Activated B cell treated with CpG ODN at 0.5 μM for 24 hours (primary cell): ENCODE measurements at regions not wholly inside any gene's neighbourhood (a gene's known extent, or its start where the extent isn't known, plus 50 kb on each side); places are given as distances from the start of the nearest gene placed in this dataset.

ENCODE experiments used
- ATAC-seq: fragments of 200-7000 bp; cut with Tn5 transposase; one replicate; pipeline ENCODE4 v1.10.0; 2021; ENCODE audit warnings: low read depth, mild to moderate bottlenecking, moderate library complexity
- CTCF ChIA-PET: fragments of 350-600 bp; sonication (Branson Sonifier 250); formaldehyde crosslinking; loops from one replicate; lab custom pipeline; 2021; ENCODE audit warnings: antibody characterized with exemption; lab: Charles Lee
- POLR2A ChIA-PET: fragments of 350-600 bp; sonication (Branson Sonifier 250); formaldehyde crosslinking; loops from one replicate; lab custom pipeline; 2021; ENCODE audit warnings: antibody characterized with exemption; lab: Charles Lee
- DNase-seq: peaks from one replicate; pipeline ENCODE4 v3.0.0; 2022
- H3K27ac Mint-ChIP-seq: one replicate; pipeline ENCODE4 v1.8.0; 2020; ENCODE audit warnings: mixed read lengths
- H3K27me3 Mint-ChIP-seq: one replicate; pipeline ENCODE4 v1.8.0; 2021; ENCODE audit warnings: mixed read lengths
- H3K36me3 Mint-ChIP-seq: one replicate; pipeline ENCODE4 v1.8.0; 2021; ENCODE audit warnings: low read depth, mixed read lengths
- H3K4me1 Mint-ChIP-seq: one replicate; pipeline ENCODE4 v1.8.0; 2021; ENCODE audit warnings: mixed read lengths
- H3K4me3 Mint-ChIP-seq: one replicate; pipeline ENCODE4 v1.8.0; 2020; ENCODE audit warnings: mild to moderate bottlenecking, mixed read lengths
- H3K9me3 Mint-ChIP-seq: one replicate; pipeline ENCODE4 v1.8.0; 2020; ENCODE audit warnings: mixed read lengths
- CTCF ChIP-seq: fragments of 200-600 bp; IDR thresholded peaks from one replicate; pipeline ENCODE4 v1.8.0; 2022; ENCODE audit warnings: antibody characterized with exemption, mild to moderate bottlenecking
- intact Hi-C: fragments of 100-400 bp; cut with micrococcal nuclease; formaldehyde crosslinking; loops from one replicate; pipeline ENCODE4 v1.15.1; 2024

GRCh38 chr2:212915121-212915782 is 236.2 kb downstream of the IKZF2 start:
- H3K9me3 Mint-ChIP-seq = no peaks in the 10 kb centered on the region
- H3K27ac Mint-ChIP-seq = no peak overlapping the region
- no peaks in the 10 kb centered on the region for H3K27me3 Mint-ChIP-seq
- H3K36me3 Mint-ChIP-seq = no peaks in the 10 kb centered on the region
- ChIA-PET POLR2A (no interaction called here), CTCF (no interaction called here)
- H3K4me1 Mint-ChIP-seq = peaks cover 11% of the 10 kb centered on the region
- ATAC-seq = no peak
- intact Hi-C loops = no loop called here
- no peak for DNase-seq
- TF ChIP-seq CTCF = no peak
- no peak overlapping the region for H3K4me3 Mint-ChIP-seq

GRCh38 chr2:212914392-212914791 is 237.0 kb downstream of the IKZF2 start:
- no peaks in the 10 kb centered on the region for H3K27me3 Mint-ChIP-seq
- ATAC-seq (no peak), DNase-seq (no peak)
- H3K4me3 Mint-ChIP-seq = no peak overlapping the region
- H3K9me3 Mint-ChIP-seq = no peaks in the 10 kb centered on the region
- CTCF ChIA-PET = no interaction called here
- no peaks in the 10 kb centered on the region for H3K36me3 Mint-ChIP-seq
- intact Hi-C loops = no loop called here
- H3K4me1 Mint-ChIP-seq = peaks cover 11% of the 10 kb centered on the region
- no peak overlapping the region for H3K27ac Mint-ChIP-seq
- POLR2A ChIA-PET = no interaction called here
- no peak for TF ChIP-seq CTCF

GRCh38 chr2:212913640-212914306 is 237.6 kb downstream of the IKZF2 start:
- ChIA-PET POLR2A (no interaction called here), CTCF (no interaction called here)
- H3K27me3 Mint-ChIP-seq = no peaks in the 10 kb centered on the region
- no peaks in the 10 kb centered on the region for H3K36me3 Mint-ChIP-seq
- H3K9me3 Mint-ChIP-seq = no peaks in the 10 kb centered on the region
- H3K4me3 Mint-ChIP-seq = no peak overlapping the region
- ATAC-seq = no peak
- TF ChIP-seq CTCF = no peak
- intact Hi-C loops = no loop called here
- no peak overlapping the region for H3K27ac Mint-ChIP-seq
- H3K4me1 Mint-ChIP-seq = peaks cover 11% of the 10 kb centered on the region
- DNase-seq = no peak

GRCh38 chr2:212912445-212913103 is 238.8 kb downstream of the IKZF2 start:
- POLR2A ChIA-PET = no interaction called here
- H3K4me1 Mint-ChIP-seq = peaks cover 11% of the 10 kb centered on the region
- TF ChIP-seq CTCF = no peak
- no peak overlapping the region for H3K4me3 Mint-ChIP-seq
- CTCF ChIA-PET = no interaction called here
- no peak overlapping the region for H3K27ac Mint-ChIP-seq
- ATAC-seq (no peak), DNase-seq (no peak)
- no peaks in the 10 kb centered on the region for H3K27me3 Mint-ChIP-seq
- intact Hi-C loops = no loop called here
- H3K9me3 Mint-ChIP-seq = no peaks in the 10 kb centered on the region
- no peaks in the 10 kb centered on the region for H3K36me3 Mint-ChIP-seq

- DNase-seq (no peak), ATAC-seq (no peak)
- Mint-ChIP-seq H3K4me3 (no peak overlapping the region), H3K9me3 (no peaks in the 10 kb centered on the region), H3K27ac (no peak overlapping the region), H3K36me3 (no peaks in the 10 kb centered on the region), H3K4me1 (peaks cover 11% of the 10 kb centered on the region), H3K27me3 (no peaks in the 10 kb centered on the region)
- no peak for TF ChIP-seq CTCF
- POLR2A ChIA-PET = no interaction called here
- CTCF ChIA-PET = no interaction called here
- intact Hi-C loops = no loop called here
Measured at GRCh38 chr2:212911011-212911410, 240.4 kb downstream of the IKZF2 start.
